H1 (cell line): ENCODE measurements at regions not wholly inside any gene's neighbourhood (a gene's known extent, or its start where the extent isn't known, plus 50 kb on each side); places are given as distances from the start of the nearest gene placed in this dataset.

ENCODE experiments used
- CTCF ChIA-PET: fragments of 300-600 bp; sonication (Branson Sonifier 250); formaldehyde crosslinking; loops from one replicate; lab custom pipeline; 2021; ENCODE audit not compliant: partially characterized antibody; lab: Charles Lee
- POLR2A ChIA-PET: fragments of 300-600 bp; sonication (Branson Sonifier 250); formaldehyde crosslinking; loops from one replicate; lab custom pipeline; 2021; ENCODE audit warnings: inconsistent platforms; ENCODE audit not compliant: partially characterized antibody; lab: Charles Lee
- DNase-seq, 2 experiments: peaks; one replicate each; pipeline versions ENCODE4 v3.0.0 to v3.0.0-alpha.2; 2010 to 2022; ENCODE audit warnings: low spot score in 2 of 2, low read depth in 1 of 2, mixed read lengths in 1 of 2
- FAIRE-seq: peaks from 2 replicates; lab custom pipeline; 2011; peaks lifted over from hg19 to GRCh38; lab: Jason Lieb, UNC
- H2AFZ ChIP-seq: 2 replicates; pipeline ENCODE4 v1.8.1; 2012; ENCODE audit warnings: low read length, inconsistent platforms
- H2AK5ac ChIP-seq: 2 replicates; pipeline ENCODE4 v1.6.1; 2013; ENCODE audit warnings: low read depth, low read length
- H2BK120ac ChIP-seq: replicated peaks from 2 replicates; pipeline ENCODE3; 2013; ENCODE audit warnings: low read depth, low read length, inconsistent platforms
- H2BK12ac ChIP-seq: 2 replicates; pipeline ENCODE4 v1.6.1; 2013; ENCODE audit warnings: low read depth, low read length
- H2BK15ac ChIP-seq: 2 replicates; pipeline ENCODE4 v1.6.1; 2013; ENCODE audit warnings: low read length
- H2BK20ac ChIP-seq: 2 replicates; pipeline ENCODE4 v1.6.1; 2013; ENCODE audit warnings: low read length
- H2BK5ac ChIP-seq: 2 replicates; pipeline ENCODE4 v1.6.1; 2013; ENCODE audit warnings: low read depth, low read length
- H3K14ac ChIP-seq: 2 replicates; pipeline ENCODE4 v1.6.1; 2013; ENCODE audit warnings: inconsistent platforms; ENCODE audit not compliant: insufficient read length
- H3K18ac ChIP-seq: 2 replicates; pipeline ENCODE4 v1.6.1; 2013; ENCODE audit warnings: low read length; ENCODE audit errors: extremely low read depth
- H3K23ac ChIP-seq: 2 replicates; pipeline ENCODE4 v1.6.1; 2013; ENCODE audit warnings: inconsistent platforms; ENCODE audit not compliant: insufficient read length
- H3K23me2 ChIP-seq: 2 replicates; pipeline ENCODE4 v1.6.1; 2013; ENCODE audit warnings: low read depth, low read length
- H3K27ac ChIP-seq: 2 replicates; pipeline ENCODE4 v1.6.1; 2011; ENCODE audit warnings: low read depth, low read length, inconsistent platforms
- H3K27me3 ChIP-seq, 4 experiments: replicated peaks in 1 of 4; 1 replicate in 1 of 4; 2 replicates in 3 of 4; pipeline versions ENCODE4 v1.6.1 to v1.8.1; 2011 to 2013; ENCODE audit warnings: low read length in 3 of 4, mild to moderate bottlenecking in 3 of 4, inconsistent platforms in 2 of 4, mixed read lengths in 2 of 4, moderate library complexity in 1 of 4; ENCODE audit not compliant: control insufficient read depth in 3 of 4, insufficient read depth in 3 of 4; ENCODE audit errors: extremely low read depth in 1 of 4
- H3K36me3 ChIP-seq, 4 experiments: 2 replicates each; pipeline versions ENCODE4 v1.6.1 to v1.8.1; 2011 to 2013; ENCODE audit warnings: mild to moderate bottlenecking in 4 of 4, low read length in 3 of 4, moderate library complexity in 2 of 4, control low read depth in 1 of 4, inconsistent platforms in 1 of 4; ENCODE audit not compliant: insufficient read depth in 4 of 4, control insufficient read depth in 2 of 4
- H3K4ac ChIP-seq: replicated peaks from 2 replicates; pipeline ENCODE3; 2013; ENCODE audit warnings: low read length, low read depth, mixed read lengths, inconsistent platforms; ENCODE audit not compliant: insufficient read length
- H3K4me1 ChIP-seq, 4 experiments: replicated peaks in 1 of 4; 1 replicate in 1 of 4; 2 replicates in 3 of 4; pipeline versions ENCODE4 v1.6.1 to v1.8.1; 2011 to 2013; ENCODE audit warnings: low read length in 3 of 4, inconsistent platforms in 2 of 4, mixed read lengths in 1 of 4; ENCODE audit not compliant: insufficient read depth in 4 of 4, control insufficient read depth in 3 of 4
- H3K4me2 ChIP-seq, 2 experiments: 2 replicates each; pipeline versions ENCODE4 v1.6.1 to v1.8.1; 2011 to 2013; ENCODE audit warnings: low read depth in 2 of 2, low read length in 2 of 2, control low read depth in 1 of 2, inconsistent platforms in 1 of 2, mild to moderate bottlenecking in 1 of 2; ENCODE audit not compliant: insufficient read depth in 1 of 2
- H3K4me3 ChIP-seq, 4 experiments: fragments of 200-600, 300-600 bp in 1 of 4; sonication (generic), shearing (Covaris generic), sonication (Bioruptor Twin) in 1 of 4; 2 replicates each; pipeline versions ENCODE4 v1.5.1 to v1.8.1; 2011 to 2016; ENCODE audit warnings: low read length in 4 of 4, low read depth in 3 of 4, control low read depth in 2 of 4, inconsistent platforms in 2 of 4, mild to moderate bottlenecking in 2 of 4, mixed read lengths in 1 of 4, moderate library complexity in 1 of 4; ENCODE audit not compliant: insufficient read depth in 2 of 4; ENCODE audit errors: extremely low read depth in 1 of 4
- H3K56ac ChIP-seq: replicated peaks from 2 replicates; pipeline ENCODE3; 2013; ENCODE audit warnings: low read depth, mild to moderate bottlenecking, mixed read lengths, low read length, inconsistent platforms; ENCODE audit not compliant: insufficient read length
- H3K79me1 ChIP-seq: 2 replicates; pipeline ENCODE4 v1.6.1; 2013; ENCODE audit warnings: low read depth, low read length, control low read depth
- H3K79me2 ChIP-seq, 2 experiments: 2 replicates each; pipeline versions ENCODE4 v1.6.1 to v1.8.1; 2012 to 2013; ENCODE audit warnings: low read length in 2 of 2, mild to moderate bottlenecking in 2 of 2, inconsistent platforms in 1 of 2; ENCODE audit not compliant: insufficient read depth in 2 of 2, control insufficient read depth in 1 of 2
- H3K9ac ChIP-seq, 4 experiments: replicated peaks in 1 of 4; 1 replicate in 1 of 4; 2 replicates in 3 of 4; pipeline versions ENCODE4 v1.6.1 to v1.8.1; 2011 to 2013; ENCODE audit warnings: low read depth in 3 of 4, low read length in 3 of 4, control low read depth in 2 of 4, mild to moderate bottlenecking in 2 of 4, moderate library complexity in 2 of 4, inconsistent platforms in 1 of 4; ENCODE audit errors: extremely low read depth in 1 of 4
- H3K9me3 ChIP-seq, 2 experiments: 2 replicates each; pipeline versions ENCODE4 v1.6.1 to v1.8.1; 2012 to 2013; ENCODE audit warnings: mild to moderate bottlenecking in 2 of 2, moderate library complexity in 2 of 2, control low read depth in 1 of 2, inconsistent platforms in 1 of 2, low read depth in 1 of 2, low read length in 1 of 2, mixed read lengths in 1 of 2; ENCODE audit not compliant: insufficient read depth in 2 of 2
- H4K20me1 ChIP-seq, 2 experiments: replicated peaks in 1 of 2; 2 replicates each; pipeline versions ENCODE3 to v1.8.1; 2011 to 2013; ENCODE audit warnings: inconsistent platforms in 2 of 2, low read length in 2 of 2, mild to moderate bottlenecking in 1 of 2; ENCODE audit not compliant: insufficient read depth in 2 of 2, control insufficient read depth in 1 of 2
- H4K5ac ChIP-seq: 2 replicates; pipeline ENCODE4 v1.6.1; 2013; ENCODE audit warnings: low read length, low read depth, mixed read lengths, inconsistent platforms; ENCODE audit not compliant: insufficient read length
- H4K8ac ChIP-seq: 2 replicates; pipeline ENCODE4 v1.8.0; 2013; ENCODE audit warnings: mild to moderate bottlenecking, moderate library complexity, low read length, inconsistent platforms; ENCODE audit not compliant: insufficient read depth; ENCODE audit errors: extremely low read depth
- H4K91ac ChIP-seq: replicated peaks from 2 replicates; pipeline ENCODE3; 2013; ENCODE audit warnings: low read length, mixed read lengths, inconsistent platforms; ENCODE audit not compliant: insufficient read length
- BACH1 ChIP-seq: IDR thresholded peaks from 2 replicates; pipeline ENCODE4 v1.6.1; 2012; ENCODE audit warnings: low read length, improper control_type of control experiment
- KDM1A ChIP-seq: fragments of 200-600, 300-600 bp; sonication (generic); IDR thresholded peaks from 2 replicates; pipeline ENCODE4 v1.7.1; 2016; ENCODE audit warnings: mild to moderate bottlenecking, low read length, borderline replicate concordance
- POLR2AphosphoS5 ChIP-seq: IDR thresholded peaks from 2 replicates; pipeline ENCODE4 v1.6.1; 2011; ENCODE audit warnings: low read depth, low read length
- RXRA ChIP-seq: IDR thresholded peaks from 2 replicates; pipeline ENCODE4 v1.6.1; 2011; ENCODE audit warnings: low read depth, mild to moderate bottlenecking, low read length, moderate library complexity; ENCODE audit not compliant: insufficient read depth
- SIRT6 ChIP-seq: IDR thresholded peaks from one replicate; pipeline ENCODE4 v1.7.1; 2012; ENCODE audit warnings: low read length, inconsistent platforms
- SP1 ChIP-seq: IDR thresholded peaks from 2 replicates; pipeline ENCODE4 v1.6.1; 2011; ENCODE audit warnings: low read depth, low read length
- WGBS, 2 experiments: shearing (Covaris generic) in 1 of 2; methylation state at CpG; one replicate each; pipeline versions ENCODE4 v1.1.6 to v1.1.7; 2013 to 2015; ENCODE audit warnings: low lambda C conversion rate in 2 of 2, mixed read lengths in 2 of 2, inconsistent platforms in 1 of 2, low coverage in 1 of 2, missing lambda C conversion rate in 1 of 2; ENCODE audit not compliant: insufficient replicate concordance in 2 of 2, insufficient coverage in 1 of 2, insufficient read length in 1 of 2; ENCODE audit errors: extremely low coverage in 1 of 2, missing lambda C conversion rate in 1 of 2; 5-methylcytosine and 5-hydroxymethylcytosine counted together
- TF ChIP-seq, protein P1 (sequence below): IDR thresholded peaks from 2 replicates; pipeline ENCODE4 v1.6.1; 2012; ENCODE audit warnings: inconsistent platforms

DNA sequence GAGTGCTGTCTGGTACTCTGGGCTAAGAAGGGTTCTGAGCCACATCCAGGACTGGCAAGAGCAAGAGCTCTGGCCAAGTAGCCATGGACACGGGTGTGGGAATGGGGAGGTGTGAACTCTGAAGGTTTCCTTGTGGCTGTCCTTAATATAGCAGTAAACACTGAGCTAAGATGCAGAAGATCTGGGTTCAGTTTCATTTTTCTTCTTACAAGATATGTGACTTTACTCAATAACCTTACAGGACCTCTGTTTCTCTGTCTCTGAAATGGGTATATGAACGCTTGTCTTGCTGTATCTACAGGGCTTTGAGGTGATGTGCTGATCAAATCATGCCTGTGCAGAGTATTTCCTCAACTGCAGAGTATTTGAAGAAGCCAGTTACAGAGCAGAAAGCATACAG lies 521.2 kb downstream of the VRK1 start:
- CTCF ChIA-PET: interaction anchor here (1.7 kb wide), 1 partner anchor 20 kb away, joined by 5 read pairs; no protein-coding TSS in a partner anchor
- H3K4me2 ChIP-seq: no peak overlapping the region
- H2AK5ac ChIP-seq: no peak overlapping the region
- POLR2A ChIA-PET: no interaction called here
- no peak overlapping the region for H3K9ac ChIP-seq
- no peak overlapping the region for H3K4me3 ChIP-seq
- H3K23me2 ChIP-seq: no peaks in the 10 kb centered on the region
- H3K79me2 ChIP-seq: no peaks in the 10 kb centered on the region
- no peak overlapping the region for H3K27ac ChIP-seq
- no peak overlapping the region for H4K91ac ChIP-seq
- FAIRE-seq: no peak
- no peak overlapping the region for H3K18ac ChIP-seq
- no peak overlapping the region for H3K56ac ChIP-seq
- TF ChIP-seq SIRT6 (no peak), POLR2AphosphoS5 (no peak), SP1 (no peak), BACH1 (no peak), RXRA (no peak), KDM1A (no peak)
- TF ChIP-seq, protein P1, sequence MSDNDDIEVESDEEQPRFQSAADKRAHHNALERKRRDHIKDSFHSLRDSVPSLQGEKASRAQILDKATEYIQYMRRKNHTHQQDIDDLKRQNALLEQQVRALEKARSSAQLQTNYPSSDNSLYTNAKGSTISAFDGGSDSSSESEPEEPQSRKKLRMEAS: no peak
- H3K4me1 ChIP-seq: no peaks in the 10 kb centered on the region
- DNase-seq: no peak
- no peak overlapping the region for H3K4ac ChIP-seq
- 95% methylated on average over 2 of the region's 2 CpGs; no CpG with 5 or more reads in 1 of the 2 experiments for WGBS, 2 experiments
- no peak overlapping the region for H2BK5ac ChIP-seq
- no peaks in the 10 kb centered on the region for H3K27me3 ChIP-seq
- H3K23ac ChIP-seq: no peak overlapping the region
- H4K8ac ChIP-seq: no peak overlapping the region
- no peak overlapping the region for H2BK120ac ChIP-seq
- H4K20me1 ChIP-seq: no peaks in the 10 kb centered on the region
- H2BK20ac ChIP-seq: no peak overlapping the region
- no peak overlapping the region for H2BK15ac ChIP-seq
- H2BK12ac ChIP-seq: no peak overlapping the region
- H3K36me3 ChIP-seq: no peaks in the 10 kb centered on the region
- H3K14ac ChIP-seq: no peak overlapping the region
- no peaks in the 10 kb centered on the region for H3K79me1 ChIP-seq
- H4K5ac ChIP-seq: no peak overlapping the region
- peaks cover 6 to 7% of the 10 kb centered on the region in 2 experiments; a peak in 3 of 4 replicates for H3K9me3 ChIP-seq
- H2AFZ ChIP-seq: no peak overlapping the region
